GM12891 (cell line): ENCODE measurements at regions not wholly inside any gene's neighbourhood (a gene's known extent, or its start where the extent isn't known, plus 50 kb on each side); places are given as distances from the start of the nearest gene placed in this dataset.

Experiments used
- DNase-seq: peaks from one replicate; pipeline ENCODE4 v3.0.0; 2011; ENCODE audit warnings: low spot score; ENCODE audit not compliant: insufficient read length
- FAIRE-seq: peaks from 2 replicates; lab custom pipeline; 2011; peaks lifted over from hg19 to GRCh38; lab: Jason Lieb, UNC
- PAX5 ChIP-seq: IDR thresholded peaks from 2 replicates; pipeline ENCODE4 v1.6.1; 2011; ENCODE audit warnings: low read length, moderate library complexity, mild to moderate bottlenecking; ENCODE audit not compliant: insufficient read depth, severe bottlenecking
- POLR2A ChIP-seq: IDR thresholded peaks from 2 replicates; pipeline ENCODE4 v1.6.1; 2011; ENCODE audit warnings: low read depth, low read length, control low read depth
- POLR2AphosphoS5 ChIP-seq: IDR thresholded peaks from 2 replicates; pipeline ENCODE4 v1.6.1; 2011; ENCODE audit warnings: low read depth, low read length, control low read depth
- POU2F2 ChIP-seq: IDR thresholded peaks from 2 replicates; pipeline ENCODE4 v1.6.1; 2011; ENCODE audit warnings: low read depth, mild to moderate bottlenecking, control low read depth, low read length, moderate library complexity
- SPI1 ChIP-seq: IDR thresholded peaks from 2 replicates; pipeline ENCODE4 v1.6.1; 2011; ENCODE audit warnings: low read depth, low read length, control low read depth
- TAF1 ChIP-seq: IDR thresholded peaks from 2 replicates; pipeline ENCODE4 v1.6.1; 2011; ENCODE audit warnings: low read depth, low read length, control low read depth

DNA sequence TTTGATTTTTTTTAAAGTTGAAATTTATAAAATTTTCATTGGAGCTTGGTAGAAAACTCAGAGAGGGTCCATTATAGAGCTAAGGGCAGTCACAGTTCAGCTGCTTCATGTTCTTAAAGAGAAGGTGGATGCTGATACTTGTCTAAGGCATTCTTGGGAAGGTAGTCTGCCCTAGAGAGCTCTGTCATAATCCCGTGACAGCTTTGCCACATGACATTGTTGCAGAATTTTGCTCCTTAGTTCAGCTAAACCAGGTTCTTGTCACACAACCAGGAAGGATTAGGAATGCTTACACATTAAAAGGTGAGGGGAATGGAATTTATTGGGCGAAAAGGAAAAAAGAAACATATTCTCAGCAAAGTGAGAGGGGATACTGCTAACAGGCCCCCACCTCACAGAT lies 130.9 kb downstream of the GMNC start:
- DNase-seq (no peak), FAIRE-seq (no peak)
- TF ChIP-seq PAX5 (no peak), POLR2AphosphoS5 (no peak)

DNA sequence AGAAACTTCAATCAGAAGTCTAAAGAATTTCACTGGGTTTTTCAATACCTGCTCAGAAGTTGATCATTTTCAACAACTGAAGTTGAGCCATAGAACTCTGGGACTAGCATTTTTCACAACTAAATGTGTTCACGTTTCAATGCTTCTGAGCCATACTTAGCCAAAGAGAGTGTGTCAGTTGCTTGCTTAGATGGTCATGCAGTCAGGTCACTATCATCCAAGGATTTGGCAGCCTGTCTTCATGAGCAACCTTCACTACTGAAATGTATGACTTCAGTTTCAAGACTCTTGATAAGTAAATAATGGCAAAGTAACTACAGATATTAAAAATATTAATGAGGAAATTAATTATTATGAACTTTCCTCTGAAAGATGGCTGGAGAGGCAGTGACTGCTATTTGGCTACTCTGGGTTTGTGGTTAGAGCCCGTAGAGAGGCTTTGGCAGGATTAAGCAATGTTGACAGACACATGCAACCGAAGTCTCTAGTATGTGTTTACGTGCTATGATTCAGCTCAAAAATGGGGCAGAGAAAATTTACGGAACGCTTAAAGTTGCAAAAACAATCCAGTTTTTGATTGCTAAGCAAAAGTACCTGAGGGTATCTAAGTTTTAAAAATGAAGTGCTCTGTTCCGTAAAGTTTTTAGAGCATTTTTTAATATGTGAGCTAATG lies 133.8 kb downstream of the GMNC start:
- no peak for DNase-seq
- no peak for FAIRE-seq
- no peak for TF ChIP-seq SPI1
- no peak for TF ChIP-seq POLR2AphosphoS5
- no peak for TF ChIP-seq POU2F2
- no peak for TF ChIP-seq TAF1
- TF ChIP-seq PAX5, result no peak
- no peak for TF ChIP-seq POLR2A

DNA sequence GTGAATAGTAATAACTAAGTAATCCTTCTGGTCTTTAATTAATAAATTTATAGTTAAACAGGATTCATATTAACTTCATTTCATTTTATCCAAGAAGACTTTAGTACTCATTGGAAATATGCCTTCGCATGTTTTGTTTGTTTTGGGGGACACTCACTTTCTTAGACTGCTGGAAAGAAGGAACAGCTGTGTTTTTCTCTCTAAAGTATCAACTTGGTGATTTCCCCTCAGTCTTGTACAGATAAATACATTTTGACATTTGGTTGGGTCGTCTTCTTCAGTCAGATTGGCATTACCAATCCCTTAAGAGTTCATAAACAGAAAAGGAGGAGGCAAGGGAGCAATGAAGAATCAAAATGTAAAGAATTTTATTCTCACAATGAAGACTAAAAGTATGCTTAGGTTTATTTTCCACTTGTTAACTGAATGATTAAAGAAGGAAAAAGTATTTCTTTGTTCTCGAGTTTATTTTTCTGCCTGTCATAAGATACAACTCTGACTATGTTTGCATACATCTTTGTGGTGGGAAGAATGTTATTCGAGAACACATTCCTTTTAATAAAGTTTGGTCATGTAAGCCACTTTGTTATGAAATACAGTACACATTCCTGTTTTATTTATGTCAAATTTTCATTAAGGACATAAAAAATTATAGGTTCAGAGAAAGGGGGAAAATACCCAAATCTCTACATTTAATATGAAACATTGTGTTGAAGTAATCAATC lies 140.2 kb downstream of the GMNC start:
- no peak for FAIRE-seq
- DNase-seq, result no peak
- TF ChIP-seq POLR2AphosphoS5 (no peak), POLR2A (no peak), PAX5 (no peak), SPI1 (no peak), TAF1 (no peak), POU2F2 (no peak)

DNA sequence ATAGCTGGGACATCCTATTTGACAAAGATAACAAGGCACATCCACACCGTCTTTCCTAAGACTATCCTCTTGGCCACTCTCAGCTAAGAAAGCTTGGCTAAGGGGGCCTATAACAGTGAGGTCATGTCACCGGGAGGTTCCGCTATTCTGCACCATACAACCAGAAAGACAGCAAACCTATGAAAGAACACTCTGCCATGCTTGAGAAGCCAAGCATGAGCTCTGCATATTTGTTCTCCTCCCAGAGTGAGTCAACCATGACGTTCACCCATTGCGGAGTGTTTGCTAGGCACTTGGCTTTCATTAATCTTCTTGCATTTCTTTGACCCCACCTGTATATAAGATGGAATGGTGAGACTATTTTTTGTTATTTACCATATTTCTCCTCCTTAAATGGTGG lies 141.2 kb downstream of the GMNC start:
- FAIRE-seq (peak; percentile 81), DNase-seq (peak; percentile 0)
- TF ChIP-seq PAX5 (peak; percentile 92), POLR2A (no peak), POU2F2 (peak; percentile 74; the same call in 1 of the 2 replicates)

DNA sequence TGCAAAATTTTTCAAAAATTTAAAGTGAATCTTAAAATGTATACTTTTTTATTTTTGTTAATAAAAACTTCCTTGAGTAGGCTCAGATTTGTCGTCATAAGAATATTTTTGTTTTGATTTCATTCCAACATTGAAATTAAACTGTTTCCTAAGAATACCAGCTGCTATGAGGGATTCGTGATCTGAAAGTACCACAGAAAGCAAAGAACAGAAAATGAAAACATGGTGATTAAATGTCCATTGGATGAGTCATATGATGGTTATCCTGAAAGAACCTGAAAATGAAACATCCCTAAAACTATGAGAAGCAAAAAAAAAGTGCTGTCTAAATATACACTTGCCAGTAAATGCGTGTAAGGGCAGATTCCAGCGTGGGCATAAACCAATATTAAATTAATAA lies 143.8 kb downstream of the GMNC start:
- FAIRE-seq (no peak), DNase-seq (no peak)
- no peak for TF ChIP-seq POU2F2
- TF ChIP-seq POLR2A, result no peak
- no peak for TF ChIP-seq POLR2AphosphoS5
- no peak for TF ChIP-seq TAF1
- TF ChIP-seq PAX5, result no peak
- no peak for TF ChIP-seq SPI1

DNA sequence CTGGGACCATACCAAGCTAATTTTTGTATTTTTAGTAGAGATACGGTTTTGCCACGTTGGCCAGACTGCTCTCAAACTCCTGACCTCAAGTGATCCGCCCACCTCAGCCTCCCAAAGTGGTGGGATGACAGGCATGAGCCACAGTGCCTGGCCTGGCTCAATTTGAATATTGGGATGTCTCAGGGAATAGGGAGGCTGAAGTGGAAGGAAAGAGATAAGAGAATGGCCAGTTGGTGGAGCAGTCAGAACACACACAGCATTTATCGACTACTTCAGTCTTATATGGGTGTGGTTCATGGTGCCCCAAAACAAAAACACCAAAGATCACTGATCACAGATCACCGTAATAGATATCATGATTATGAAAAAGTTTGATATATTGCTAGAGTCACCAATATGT lies 144.4 kb downstream of the GMNC start:
- TF ChIP-seq SPI1, result no peak
- no peak for TF ChIP-seq POLR2A
- TF ChIP-seq TAF1, result no peak
- TF ChIP-seq POLR2AphosphoS5, result no peak
- TF ChIP-seq PAX5, result no peak
- no peak for TF ChIP-seq POU2F2
- FAIRE-seq (no peak), DNase-seq (no peak)

DNA sequence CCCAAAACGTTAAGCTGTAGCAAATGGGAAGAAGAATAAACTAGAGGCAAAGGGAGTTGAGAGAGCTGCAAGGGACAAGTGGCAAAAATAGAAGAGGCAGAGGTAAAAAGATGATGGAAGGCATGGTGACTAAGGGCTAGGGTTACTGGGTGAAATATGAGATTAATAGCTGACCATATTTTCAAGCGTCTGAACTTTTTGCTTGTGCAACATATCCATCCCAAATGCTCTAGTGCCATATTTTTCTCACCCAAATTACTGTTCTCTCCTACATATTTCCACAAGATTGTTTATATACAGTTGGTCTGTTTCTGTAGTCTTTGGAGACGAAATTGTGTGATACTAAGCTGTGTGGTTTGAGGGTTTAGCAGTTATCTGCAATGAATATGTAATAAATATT lies 145.5 kb downstream of the GMNC start:
- FAIRE-seq (no peak), DNase-seq (no peak)
- TF ChIP-seq POU2F2, result no peak
- no peak for TF ChIP-seq POLR2AphosphoS5
- no peak for TF ChIP-seq POLR2A
- TF ChIP-seq SPI1, result no peak
- TF ChIP-seq PAX5, result no peak
- no peak for TF ChIP-seq TAF1

DNA sequence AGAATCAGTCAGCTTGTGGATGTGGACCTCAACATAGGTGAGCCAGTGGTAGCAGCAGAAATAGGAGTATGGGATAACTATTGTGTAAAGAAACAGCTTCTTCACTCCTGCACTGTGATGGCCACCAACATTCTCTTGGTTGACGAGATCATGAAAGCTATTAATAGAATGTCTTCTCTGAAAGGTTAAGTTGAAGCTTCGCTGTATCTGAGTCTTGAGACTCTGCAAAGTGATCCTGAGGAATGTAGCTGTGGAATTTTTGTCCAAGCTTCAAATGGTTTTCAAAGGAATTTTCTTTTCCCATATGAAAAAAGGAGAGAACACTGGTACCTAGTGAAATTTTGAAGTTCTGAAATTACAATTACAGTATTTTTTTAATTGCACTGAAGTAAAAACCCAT lies 146.3 kb downstream of the GMNC start:
- no peak for DNase-seq
- TF ChIP-seq POLR2A, result no peak
- no peak for TF ChIP-seq PAX5
- TF ChIP-seq SPI1, result no peak
- no peak for TF ChIP-seq TAF1
- TF ChIP-seq POU2F2, result no peak
- no peak for TF ChIP-seq POLR2AphosphoS5
- FAIRE-seq, result no peak

DNA sequence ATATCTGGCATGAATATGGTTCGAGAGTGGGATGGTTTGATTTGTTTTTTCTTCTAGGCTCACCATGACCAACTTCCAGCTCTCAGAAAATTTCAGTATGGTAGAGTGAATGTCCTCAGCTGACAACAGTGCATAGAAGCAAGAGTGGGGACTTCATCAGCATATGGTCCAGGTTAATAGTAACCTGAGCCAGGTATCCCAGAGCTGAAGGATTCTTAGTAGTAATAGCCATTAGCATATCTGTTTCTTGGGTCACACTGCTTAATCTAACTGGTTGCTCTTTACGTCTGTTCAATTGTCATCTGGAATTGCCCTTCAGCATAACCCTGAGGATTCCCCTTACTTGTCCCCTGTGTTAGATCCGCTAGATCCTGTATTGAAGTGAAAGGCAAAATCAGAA lies 151.8 kb downstream of the GMNC start:
- no peak for TF ChIP-seq PAX5
- no peak for TF ChIP-seq TAF1
- TF ChIP-seq POLR2A, result no peak
- no peak for TF ChIP-seq SPI1
- TF ChIP-seq POLR2AphosphoS5, result no peak
- no peak for TF ChIP-seq POU2F2
- DNase-seq (no peak), FAIRE-seq (no peak)

DNA sequence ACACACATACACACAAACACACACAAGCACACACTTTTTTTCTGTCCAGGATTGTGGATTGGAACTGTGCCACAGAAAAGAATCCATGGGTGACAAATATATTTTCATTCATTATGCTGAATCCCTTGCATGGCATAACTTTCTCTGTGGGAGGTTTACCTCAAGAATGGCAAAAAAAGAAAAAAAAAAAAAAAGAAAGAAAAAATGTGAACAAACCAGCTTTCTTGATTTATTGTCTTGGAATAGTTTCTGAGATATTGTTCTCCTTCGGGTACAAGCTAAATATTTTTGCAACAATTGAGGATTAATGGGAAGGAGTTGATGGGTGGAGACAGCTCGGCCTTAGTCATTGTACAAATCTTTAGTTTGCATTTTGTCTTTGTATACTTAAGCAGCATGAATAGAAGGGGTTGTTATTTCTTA lies 153.1 kb downstream of the GMNC start:
- DNase-seq (no peak), FAIRE-seq (no peak)
- no peak for TF ChIP-seq POLR2AphosphoS5
